ENCODE measurements at regions not wholly inside any gene's neighbourhood (a gene's known extent, or its start where the extent isn't known, plus 50 kb on each side); places are given as distances from the start of the nearest gene placed in this dataset.

- Histone ChIP-seq H3K27me3 (ENCODE audit: insufficient read depth, low read length) (no peaks in the 10 kb centered on the region), H4K20me1 (ENCODE audit: insufficient read depth, low read length) (no peaks in the 10 kb centered on the region)
These were observed 541.5 kb downstream of the CD83 start for GRCh38 chr6:14658886-14659561.

GRCh38 chr6:14659841-14660240 is 542.3 kb downstream of the CD83 start:
- Histone ChIP-seq H2AFZ (ENCODE audit: low read length) (no peak overlapping the region), H3K79me2 (ENCODE audit: insufficient read depth, low read length) (no peaks in the 10 kb centered on the region), H3K4me3 (ENCODE audit: insufficient read depth, low read length) (no peak overlapping the region), H3K27ac (ENCODE audit: low read depth, low read length) (no peak overlapping the region), H4K20me1 (ENCODE audit: insufficient read depth, low read length) (no peaks in the 10 kb centered on the region), H3K9me3 (ENCODE audit: low read depth, low read length) (no peaks in the 10 kb centered on the region), H3K27me3 (ENCODE audit: insufficient read depth, low read length) (no peaks in the 10 kb centered on the region), H3K36me3 (ENCODE audit: insufficient read depth, low read length) (no peaks in the 10 kb centered on the region), H3K4me1 (ENCODE audit: insufficient read depth, low read length) (peaks cover 8% of the 10 kb centered on the region), H3K4me2 (ENCODE audit: insufficient read depth, low read length) (no peak overlapping the region)
- no peak for TF ChIP-seq CTCF (IDR thresholded peaks at IDR 0.05; ENCODE audit: extremely low read depth, low read depth, low read length)
- DNase-seq (ENCODE audit: insufficient read length, low spot score, missing footprints) = no peak

More at GRCh38 chr6:14658886-14659561, 541.5 kb downstream of the CD83 start:
- Histone ChIP-seq H3K36me3 (ENCODE audit: insufficient read depth, low read length) (no peaks in the 10 kb centered on the region), H3K4me1 (ENCODE audit: insufficient read depth, low read length) (no peaks in the 10 kb centered on the region), H3K4me3 (ENCODE audit: insufficient read depth, low read length) (no peak overlapping the region), H3K79me2 (ENCODE audit: insufficient read depth, low read length) (no peaks in the 10 kb centered on the region), H3K9me3 (ENCODE audit: low read depth, low read length) (no peaks in the 10 kb centered on the region), H3K4me2 (ENCODE audit: insufficient read depth, low read length) (no peak overlapping the region), H3K27ac (ENCODE audit: low read depth, low read length) (no peak overlapping the region), H2AFZ (ENCODE audit: low read length) (no peak overlapping the region)
- no peak for DNase-seq (ENCODE audit: insufficient read length, low spot score, missing footprints)
- TF ChIP-seq CTCF (IDR thresholded peaks at IDR 0.05; ENCODE audit: extremely low read depth, low read depth, low read length) = no peak

- DNase-seq (ENCODE audit: insufficient read length, low spot score, missing footprints) = no peak
- Histone ChIP-seq H3K4me2 (ENCODE audit: insufficient read depth, low read length) (no peak overlapping the region), H3K4me3 (ENCODE audit: insufficient read depth, low read length) (no peak overlapping the region), H4K20me1 (ENCODE audit: insufficient read depth, low read length) (no peaks in the 10 kb centered on the region), H3K4me1 (ENCODE audit: insufficient read depth, low read length) (peaks cover 17% of the 10 kb centered on the region), H3K79me2 (ENCODE audit: insufficient read depth, low read length) (no peaks in the 10 kb centered on the region), H3K27ac (ENCODE audit: low read depth, low read length) (no peak overlapping the region), H3K9me3 (ENCODE audit: low read depth, low read length) (no peaks in the 10 kb centered on the region), H2AFZ (ENCODE audit: low read length) (no peak overlapping the region), H3K36me3 (ENCODE audit: insufficient read depth, low read length) (no peaks in the 10 kb centered on the region), H3K27me3 (ENCODE audit: insufficient read depth, low read length) (no peaks in the 10 kb centered on the region)
- TF ChIP-seq CTCF (IDR thresholded peaks at IDR 0.05; ENCODE audit: extremely low read depth, low read depth, low read length) = no peak
These were observed 543.4 kb downstream of the CD83 start for GRCh38 chr6:14660806-14661579.

- Histone ChIP-seq H3K27me3 (ENCODE audit: insufficient read depth, low read length) (no peaks in the 10 kb centered on the region), H3K27ac (ENCODE audit: low read depth, low read length) (no peak overlapping the region), H3K36me3 (ENCODE audit: insufficient read depth, low read length) (no peaks in the 10 kb centered on the region), H4K20me1 (ENCODE audit: insufficient read depth, low read length) (no peaks in the 10 kb centered on the region), H3K4me3 (ENCODE audit: insufficient read depth, low read length) (no peak overlapping the region), H3K4me2 (ENCODE audit: insufficient read depth, low read length) (no peak overlapping the region), H3K9me3 (ENCODE audit: low read depth, low read length) (no peaks in the 10 kb centered on the region), H2AFZ (ENCODE audit: low read length) (no peak overlapping the region), H3K79me2 (ENCODE audit: insufficient read depth, low read length) (no peaks in the 10 kb centered on the region), H3K4me1 (ENCODE audit: insufficient read depth, low read length) (peaks cover 22% of the 10 kb centered on the region)
- TF ChIP-seq CTCF (IDR thresholded peaks at IDR 0.05; ENCODE audit: extremely low read depth, low read depth, low read length) = no peak
- DNase-seq (ENCODE audit: insufficient read length, low spot score, missing footprints) = no peak
These were observed 544.1 kb downstream of the CD83 start for GRCh38 chr6:14661691-14662090.
